Neural crest cell (in vitro differentiated cells): ENCODE measurements at regions not wholly inside any gene's neighbourhood (a gene's known extent, or its start where the extent isn't known, plus 50 kb on each side); places are given as distances from the start of the nearest gene placed in this dataset.

Experiments
- DNase-seq: peaks from one replicate; pipeline ENCODE4 v3.0.0; 2021; ENCODE audit warnings: low read depth, mixed read lengths, low spot score
- H3K27ac Mint-ChIP-seq: one replicate; pipeline ENCODE4 v1.8.0; 2021; ENCODE audit warnings: mild to moderate bottlenecking, mixed read lengths; ENCODE audit not compliant: unreplicated experiment
- H3K27me3 Mint-ChIP-seq: 2 replicates; pipeline ENCODE4 v1.8.0; 2021; ENCODE audit warnings: low read depth, mild to moderate bottlenecking, mixed read lengths
- H3K36me3 Mint-ChIP-seq: 2 replicates; pipeline ENCODE4 v1.8.0; 2021; ENCODE audit warnings: low read depth, mild to moderate bottlenecking, mixed read lengths
- H3K4me1 Mint-ChIP-seq: 2 replicates; pipeline ENCODE4 v1.8.0; 2021; ENCODE audit warnings: mixed read lengths
- H3K4me3 Mint-ChIP-seq: one replicate; pipeline ENCODE4 v1.8.0; 2021; ENCODE audit warnings: mild to moderate bottlenecking, mixed read lengths
- H3K9me3 Mint-ChIP-seq: 2 replicates; pipeline ENCODE4 v1.8.0; 2021; ENCODE audit warnings: mixed read lengths
- CTCF ChIP-seq: fragments of 200-600 bp; sonication (generic); conservative IDR thresholded peaks from 2 replicates; pipeline ENCODE4 v1.5.0; 2021; ENCODE audit warnings: antibody characterized with exemption, mild to moderate bottlenecking

- H3K4me1 Mint-ChIP-seq, result no peaks in the 10 kb centered on the region
- peaks cover 30% of the 10 kb centered on the region for H3K27me3 Mint-ChIP-seq
- H3K27ac Mint-ChIP-seq, result no peak overlapping the region
- DNase-seq, result no peak
- no peak for TF ChIP-seq CTCF
- no peaks in the 10 kb centered on the region for H3K36me3 Mint-ChIP-seq
- H3K9me3 Mint-ChIP-seq, result no peaks in the 10 kb centered on the region
- H3K4me3 Mint-ChIP-seq, result no peak overlapping the region
These were observed 185.4 kb upstream of the SMARCA2 start for GRCh38 chr9:1829719-1830118.

- no peak for DNase-seq
- no peak for TF ChIP-seq CTCF
- H3K9me3 Mint-ChIP-seq, result no peaks in the 10 kb centered on the region
- H3K36me3 Mint-ChIP-seq, result no peaks in the 10 kb centered on the region
- H3K4me3 Mint-ChIP-seq, result no peak overlapping the region
- H3K4me1 Mint-ChIP-seq, result no peaks in the 10 kb centered on the region
- peaks cover 11% of the 10 kb centered on the region for H3K27me3 Mint-ChIP-seq
- H3K27ac Mint-ChIP-seq, result no peak overlapping the region
These were observed 182.2 kb upstream of the SMARCA2 start for GRCh38 chr9:1832960-1833359.

GRCh38 chr9:1837453-1838084, 177.6 kb upstream of the SMARCA2 start:
- peak; percentile 65 for TF ChIP-seq CTCF
- H3K4me1 Mint-ChIP-seq, result no peaks in the 10 kb centered on the region
- H3K27ac Mint-ChIP-seq, result no peak overlapping the region
- peak; percentile 32 for DNase-seq
- no peaks in the 10 kb centered on the region for H3K9me3 Mint-ChIP-seq
- peaks cover 3% of the 10 kb centered on the region for H3K27me3 Mint-ChIP-seq
- no peaks in the 10 kb centered on the region for H3K36me3 Mint-ChIP-seq
- no peak overlapping the region for H3K4me3 Mint-ChIP-seq

- Mint-ChIP-seq H3K4me1 (no peaks in the 10 kb centered on the region), H3K27ac (no peak overlapping the region), H3K36me3 (no peaks in the 10 kb centered on the region), H3K9me3 (no peaks in the 10 kb centered on the region), H3K4me3 (no peak overlapping the region), H3K27me3 (peaks cover 6% of the 10 kb centered on the region)
- no peak for TF ChIP-seq CTCF
- no peak for DNase-seq
These were observed 175.2 kb upstream of the SMARCA2 start for GRCh38 chr9:1839909-1840308.

- no peaks in the 10 kb centered on the region for H3K36me3 Mint-ChIP-seq
- no peak overlapping the region for H3K4me3 Mint-ChIP-seq
- H3K27me3 Mint-ChIP-seq, result peaks cover 12% of the 10 kb centered on the region
- no peak for DNase-seq
- no peak overlapping the region for H3K27ac Mint-ChIP-seq
- no peaks in the 10 kb centered on the region for H3K4me1 Mint-ChIP-seq
- TF ChIP-seq CTCF, result no peak
- peaks cover 5% of the 10 kb centered on the region for H3K9me3 Mint-ChIP-seq
These were observed 169.7 kb upstream of the SMARCA2 start for GRCh38 chr9:1845425-1845824.
